ENCODE measurements at regions not wholly inside any gene's neighbourhood (a gene's known extent, or its start where the extent isn't known, plus 50 kb on each side); places are given as distances from the start of the nearest gene placed in this dataset.
"Not testable (repeated sequence)": the region's sequence is repeated elsewhere in the genome, so short reads cannot be mapped to it uniquely, and the experiment has no call there.

- not testable (repeated sequence) for DNase-seq
Measured at GRCh38 chr14:106474261-106475028, 948.1 kb downstream of the TMEM121 start.

GRCh38 chr14:106475214-106475613 is 948.8 kb downstream of the TMEM121 start:
- DNase-seq: not testable (repeated sequence)

GRCh38 chr14:106477600-106477999 is 951.2 kb downstream of the TMEM121 start:
- DNase-seq: not testable (repeated sequence)

GRCh38 chr14:106480287-106480686 is 953.9 kb downstream of the TMEM121 start:
- not testable (repeated sequence) for DNase-seq

- DNase-seq: not testable (repeated sequence)
Measured at GRCh38 chr14:106482213-106482612, 955.8 kb downstream of the TMEM121 start.

- no peak for DNase-seq
Measured at GRCh38 chr14:106487600-106487999, 961.2 kb downstream of the TMEM121 start.

GRCh38 chr14:106488291-106488690 is 961.9 kb downstream of the TMEM121 start:
- no peak for DNase-seq

GRCh38 chr14:106489112-106489881 is 962.9 kb downstream of the TMEM121 start:
- DNase-seq: no peak

- DNase-seq: no peak
Measured at GRCh38 chr14:106490442-106490841, 964.1 kb downstream of the TMEM121 start.

GRCh38 chr14:106491851-106492250 is 965.5 kb downstream of the TMEM121 start:
- no peak for DNase-seq

GRCh38 chr14:106493962-106494823 is 967.8 kb downstream of the TMEM121 start:
- DNase-seq: no peak

- no peak for DNase-seq
Measured at GRCh38 chr14:106500571-106500970, 974.2 kb downstream of the TMEM121 start.

- DNase-seq: no peak
Measured at GRCh38 chr14:106501898-106502297, 975.5 kb downstream of the TMEM121 start.

- DNase-seq: no peak
Measured at GRCh38 chr14:106505366-106505765, 979.0 kb downstream of the TMEM121 start.

GRCh38 chr14:106506881-106507305 is 980.5 kb downstream of the TMEM121 start:
- DNase-seq: no peak

GRCh38 chr14:106507354-106507753 is 981.0 kb downstream of the TMEM121 start:
- DNase-seq: no peak

GRCh38 chr14:106508216-106508615 is 981.8 kb downstream of the TMEM121 start:
- no peak for DNase-seq

- DNase-seq: no peak
Measured at GRCh38 chr14:106509176-106509575, 982.8 kb downstream of the TMEM121 start.

GRCh38 chr14:106509807-106510206 is 983.4 kb downstream of the TMEM121 start:
- no peak for DNase-seq

- DNase-seq: no peak
Measured at GRCh38 chr14:106511006-106511799, 984.8 kb downstream of the TMEM121 start.

- DNase-seq: no peak
Measured at GRCh38 chr14:106511800-106512198, 985.4 kb downstream of the TMEM121 start.

- DNase-seq: no peak
Measured at GRCh38 chr14:106513302-106513701, 986.9 kb downstream of the TMEM121 start.

All from left hindlimb (tissue), 1 donor.